Gastrocnemius medialis (tissue), 4 donors: ENCODE measurements at regions not wholly inside any gene's neighbourhood (a gene's known extent, or its start where the extent isn't known, plus 50 kb on each side); places are given as distances from the start of the nearest gene placed in this dataset.

Experiments
- POLR2A ChIP-seq, 2 donors: fragments of 450-650 bp; IDR thresholded peaks; one replicate each; pipeline ENCODE4 v1.6.1; 2017; ENCODE audit warnings: antibody characterized with exemption in 2 of 2, mild to moderate bottlenecking in 2 of 2, moderate library complexity in 2 of 2
- TF ChIP-seq, protein P1 (sequence below), 5 experiments: fragments of 450-650 bp in 3 of 5; fragments of 200-600 bp in 2 of 5; sonication (generic) in 2 of 5; IDR thresholded peaks in 4 of 5; conservative IDR thresholded peaks in 1 of 5; 1 replicate in 4 of 5; 2 replicates in 1 of 5; pipeline ENCODE4 v1.5.1; 2016 to 2019; ENCODE audit warnings: antibody characterized with exemption in 5 of 5, mild to moderate bottlenecking in 3 of 5, moderate library complexity in 3 of 5

DNA sequence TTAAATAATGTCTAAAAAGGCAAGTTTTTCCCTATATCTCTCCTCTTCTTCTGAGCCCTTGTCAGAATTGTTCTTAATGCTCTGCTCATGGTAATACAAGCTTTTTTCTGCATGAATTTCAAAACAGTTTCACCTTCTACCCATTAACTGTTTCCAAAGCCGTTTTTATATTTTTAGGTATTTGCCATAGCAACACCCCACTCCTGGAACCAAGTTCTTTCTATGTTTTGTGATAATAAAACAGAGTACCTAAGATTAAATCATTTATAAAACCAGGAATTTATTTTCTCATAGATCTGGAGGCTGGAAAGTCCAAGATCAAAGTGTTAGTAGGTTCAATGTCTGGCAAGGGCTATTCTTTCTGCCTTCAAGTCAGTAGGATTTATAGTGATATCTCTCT lies 497.4 kb downstream of the ETS1 start:
- TF ChIP-seq, protein P1, sequence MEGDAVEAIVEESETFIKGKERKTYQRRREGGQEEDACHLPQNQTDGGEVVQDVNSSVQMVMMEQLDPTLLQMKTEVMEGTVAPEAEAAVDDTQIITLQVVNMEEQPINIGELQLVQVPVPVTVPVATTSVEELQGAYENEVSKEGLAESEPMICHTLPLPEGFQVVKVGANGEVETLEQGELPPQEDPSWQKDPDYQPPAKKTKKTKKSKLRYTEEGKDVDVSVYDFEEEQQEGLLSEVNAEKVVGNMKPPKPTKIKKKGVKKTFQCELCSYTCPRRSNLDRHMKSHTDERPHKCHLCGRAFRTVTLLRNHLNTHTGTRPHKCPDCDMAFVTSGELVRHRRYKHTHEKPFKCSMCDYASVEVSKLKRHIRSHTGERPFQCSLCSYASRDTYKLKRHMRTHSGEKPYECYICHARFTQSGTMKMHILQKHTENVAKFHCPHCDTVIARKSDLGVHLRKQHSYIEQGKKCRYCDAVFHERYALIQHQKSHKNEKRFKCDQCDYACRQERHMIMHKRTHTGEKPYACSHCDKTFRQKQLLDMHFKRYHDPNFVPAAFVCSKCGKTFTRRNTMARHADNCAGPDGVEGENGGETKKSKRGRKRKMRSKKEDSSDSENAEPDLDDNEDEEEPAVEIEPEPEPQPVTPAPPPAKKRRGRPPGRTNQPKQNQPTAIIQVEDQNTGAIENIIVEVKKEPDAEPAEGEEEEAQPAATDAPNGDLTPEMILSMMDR (IDR thresholded peaks at IDR 0.05 in 4 of 5, conservative IDR thresholded peaks at IDR 0.05 in 1 of 5): no peak
- TF ChIP-seq POLR2A (IDR thresholded peaks at IDR 0.05): no peak
